ENCODE measurements at regions not wholly inside any gene's neighbourhood (a gene's known extent, or its start where the extent isn't known, plus 50 kb on each side); places are given as distances from the start of the nearest gene placed in this dataset.

GRCh38 chr18:24660956-24661355, 200.5 kb downstream of the HRH4 start:
- no peak for TF ChIP-seq CTCF (conservative IDR thresholded peaks at IDR 0.05)
- H3K27ac ChIP-seq = no peak overlapping the region

GRCh38 chr18:24662412-24662821, 202.0 kb downstream of the HRH4 start:
- H3K27ac ChIP-seq = no peak overlapping the region
- no peak for TF ChIP-seq CTCF (conservative IDR thresholded peaks at IDR 0.05)

- no peak overlapping the region for H3K27ac ChIP-seq
- TF ChIP-seq CTCF (conservative IDR thresholded peaks at IDR 0.05) = no peak
These were observed 202.6 kb downstream of the HRH4 start for GRCh38 chr18:24663026-24663425.

- H3K27ac ChIP-seq = no peak overlapping the region
- TF ChIP-seq CTCF (conservative IDR thresholded peaks at IDR 0.05) = no peak
These were observed 208.6 kb downstream of the HRH4 start for GRCh38 chr18:24669015-24669414.

GRCh38 chr18:24669502-24669901, 209.1 kb downstream of the HRH4 start:
- TF ChIP-seq CTCF (conservative IDR thresholded peaks at IDR 0.05) = no peak
- H3K27ac ChIP-seq = no peak overlapping the region

GRCh38 chr18:24672165-24672941, 211.9 kb downstream of the HRH4 start:
- no peak overlapping the region for H3K27ac ChIP-seq
- no peak for TF ChIP-seq CTCF (conservative IDR thresholded peaks at IDR 0.05)

- no peak overlapping the region for H3K27ac ChIP-seq
- TF ChIP-seq CTCF (conservative IDR thresholded peaks at IDR 0.05) = no peak
These were observed 213.8 kb downstream of the HRH4 start for GRCh38 chr18:24674200-24674599.
